Naive B cell (primary cell): ENCODE measurements at regions not wholly inside any gene's neighbourhood (a gene's known extent, or its start where the extent isn't known, plus 50 kb on each side); places are given as distances from the start of the nearest gene placed in this dataset.

Experiments
- ATAC-seq, 2 donors: fragments of 150-1000 bp; cut with Tn5 transposase; 2 replicates each; pipeline ENCODE4 v1.10.0; 2021; ENCODE audit warnings: low read depth in 2 of 2, mild to moderate bottlenecking in 2 of 2, moderate library complexity in 2 of 2
- DNase-seq: peaks from one replicate; pipeline ENCODE4 v3.0.0; 2022
- H3K27ac Mint-ChIP-seq, 6 donors: one replicate each; pipeline ENCODE4 v1.8.0; 2020 to 2022; ENCODE audit warnings: mild to moderate bottlenecking in 6 of 6, mixed read lengths in 6 of 6, moderate library complexity in 5 of 6, inconsistent platforms in 2 of 6
- H3K27me3 Mint-ChIP-seq, 3 donors: one replicate each; pipeline ENCODE4 v1.8.0; 2021 to 2022; ENCODE audit warnings: mixed read lengths in 3 of 3, mild to moderate bottlenecking in 1 of 3
- H3K36me3 Mint-ChIP-seq, 2 donors: one replicate each; pipeline ENCODE4 v1.8.0; 2020 to 2022; ENCODE audit warnings: mixed read lengths in 2 of 2, inconsistent platforms in 1 of 2, mild to moderate bottlenecking in 1 of 2
- H3K4me1 Mint-ChIP-seq, 3 donors: one replicate each; pipeline ENCODE4 v1.8.0; 2020 to 2022; ENCODE audit warnings: mixed read lengths in 3 of 3, inconsistent platforms in 1 of 3, mild to moderate bottlenecking in 1 of 3, moderate library complexity in 1 of 3
- H3K4me3 Mint-ChIP-seq, 8 donors: one replicate each; pipeline ENCODE4 v1.8.0; 2020 to 2022; ENCODE audit warnings: mild to moderate bottlenecking in 8 of 8, mixed read lengths in 8 of 8, moderate library complexity in 8 of 8, inconsistent platforms in 2 of 8
- H3K9me3 Mint-ChIP-seq, 7 donors: one replicate each; pipeline ENCODE4 v1.8.0; 2020 to 2022; ENCODE audit warnings: mixed read lengths in 7 of 7, mild to moderate bottlenecking in 5 of 7, inconsistent platforms in 2 of 7, moderate library complexity in 1 of 7

- DNase-seq (no peak), ATAC-seq (no peak)
- Mint-ChIP-seq H3K27ac (no peak overlapping the region), H3K36me3 (no peaks in the 10 kb centered on the region), H3K4me1 (no peaks in the 10 kb centered on the region), H3K4me3 (no peak overlapping the region), H3K9me3 (peaks cover 0 to 15% (median 4%) of the 10 kb centered on the region in 7 donors), H3K27me3 (no peaks in the 10 kb centered on the region)
These were observed 267.6 kb downstream of the ISL1 start for GRCh38 chr5:51650824-51651223.

- ATAC-seq (no peak), DNase-seq (no peak)
- H3K4me3 Mint-ChIP-seq: no peak overlapping the region
- H3K36me3 Mint-ChIP-seq: no peaks in the 10 kb centered on the region
- no peak overlapping the region for H3K27ac Mint-ChIP-seq
- no peaks in the 10 kb centered on the region for H3K4me1 Mint-ChIP-seq
- no peaks in the 10 kb centered on the region for H3K27me3 Mint-ChIP-seq
- peaks cover 0 to 15% (median 4%) of the 10 kb centered on the region in 7 donors for H3K9me3 Mint-ChIP-seq
These were observed 268.2 kb downstream of the ISL1 start for GRCh38 chr5:51651476-51651875.

- Mint-ChIP-seq H3K27me3 (no peaks in the 10 kb centered on the region), H3K36me3 (no peaks in the 10 kb centered on the region), H3K9me3 (peaks cover 0 to 15% (median 4%) of the 10 kb centered on the region in 7 donors), H3K27ac (no peak overlapping the region), H3K4me3 (no peak overlapping the region), H3K4me1 (no peaks in the 10 kb centered on the region)
- DNase-seq (no peak), ATAC-seq (no peak)
These were observed 268.6 kb downstream of the ISL1 start for GRCh38 chr5:51651889-51652288.

- no peak overlapping the region for H3K4me3 Mint-ChIP-seq
- H3K27ac Mint-ChIP-seq: no peak overlapping the region
- H3K36me3 Mint-ChIP-seq: no peaks in the 10 kb centered on the region
- ATAC-seq (no peak), DNase-seq (no peak)
- peaks cover 0 to 15% (median 3%) of the 10 kb centered on the region in 7 donors for H3K9me3 Mint-ChIP-seq
- H3K4me1 Mint-ChIP-seq: no peaks in the 10 kb centered on the region
- no peaks in the 10 kb centered on the region for H3K27me3 Mint-ChIP-seq
These were observed 269.7 kb downstream of the ISL1 start for GRCh38 chr5:51652980-51653379.

DNA sequence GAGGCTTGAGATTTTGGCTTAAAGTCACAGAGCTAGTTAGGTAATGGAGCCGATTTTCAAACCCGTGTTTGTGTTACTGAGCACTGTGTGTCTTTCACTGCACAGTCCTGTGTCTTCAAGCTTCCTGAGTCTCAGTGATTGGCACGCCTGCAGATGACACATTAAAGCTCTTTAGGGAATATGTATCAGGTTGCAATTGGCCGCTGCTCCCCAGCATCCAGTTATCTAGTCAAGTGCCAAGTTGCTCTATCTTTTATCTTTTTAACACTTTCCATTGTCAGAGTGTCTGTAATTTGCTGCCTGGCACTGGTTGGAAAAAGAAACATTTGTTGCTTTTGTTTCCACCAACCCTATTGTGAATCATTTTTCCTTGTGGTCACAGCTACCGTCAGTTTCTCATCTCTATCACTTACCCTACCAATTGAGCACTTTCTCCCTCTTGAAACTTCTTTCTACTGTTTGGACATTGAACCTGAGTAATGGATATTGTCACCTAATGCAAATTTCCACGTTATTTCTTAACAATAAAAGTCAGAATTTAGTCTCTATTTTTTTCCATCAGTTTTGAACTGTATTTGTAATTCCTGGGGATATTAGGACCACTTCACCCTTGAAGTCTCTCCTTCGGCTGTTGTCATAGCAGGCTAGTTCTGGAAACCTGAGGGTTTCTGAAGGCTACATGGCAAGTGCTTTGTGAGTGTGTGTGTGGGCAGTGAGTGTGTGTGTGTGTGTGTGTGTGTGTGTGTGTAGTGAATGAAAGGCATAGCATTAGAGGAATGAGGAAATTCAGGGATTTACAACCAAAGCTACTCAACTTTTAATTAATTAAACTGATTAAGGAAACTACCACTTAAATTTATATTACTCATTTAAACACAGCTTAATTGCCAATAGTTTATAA lies 274.3 kb downstream of the ISL1 start:
- no peaks in the 10 kb centered on the region for H3K36me3 Mint-ChIP-seq
- H3K27me3 Mint-ChIP-seq: no peaks in the 10 kb centered on the region
- DNase-seq (no peak), ATAC-seq (no peak)
- H3K27ac Mint-ChIP-seq: no peak overlapping the region
- H3K4me1 Mint-ChIP-seq: no peaks in the 10 kb centered on the region
- peaks cover 0 to 12% (median 3%) of the 10 kb centered on the region in 7 donors for H3K9me3 Mint-ChIP-seq
- H3K4me3 Mint-ChIP-seq: no peak overlapping the region

DNA sequence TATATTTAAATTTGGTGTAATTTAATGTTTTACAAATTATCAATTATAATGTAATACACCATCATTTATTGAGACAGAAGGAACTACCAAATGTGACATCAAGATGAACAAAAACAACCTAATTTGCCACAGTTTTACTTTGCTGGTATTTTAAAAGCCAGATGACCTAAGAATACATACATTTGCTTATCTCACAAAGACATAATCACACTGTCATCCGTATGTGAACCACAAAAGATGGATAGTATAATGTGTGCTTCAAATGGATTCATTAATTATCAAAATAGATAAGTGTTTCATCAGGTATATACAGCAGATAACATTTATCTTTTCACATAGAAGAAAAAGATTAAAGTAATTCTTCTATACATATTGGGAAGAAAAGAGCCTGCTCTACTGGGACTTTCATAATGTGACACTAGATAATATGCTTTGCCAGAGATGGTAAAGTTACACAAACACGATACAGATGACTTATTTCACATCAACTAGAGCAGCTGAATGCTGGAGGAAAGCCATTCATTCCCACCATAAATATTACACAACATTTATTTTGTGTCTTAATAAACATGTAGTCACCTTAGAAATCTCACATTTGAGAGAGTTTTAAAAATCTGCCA lies 278.5 kb downstream of the ISL1 start:
- DNase-seq (no peak), ATAC-seq (no peak)
- Mint-ChIP-seq H3K36me3 (no peaks in the 10 kb centered on the region), H3K27me3 (no peaks in the 10 kb centered on the region), H3K4me1 (no peaks in the 10 kb centered on the region), H3K9me3 (peaks cover 0 to 7% (median 0%) of the 10 kb centered on the region in 7 donors), H3K27ac (no peak overlapping the region), H3K4me3 (no peak overlapping the region)

- Mint-ChIP-seq H3K4me1 (no peaks in the 10 kb centered on the region), H3K9me3 (peaks cover 0 to 4% (median under 1%) of the 10 kb centered on the region in 7 donors), H3K4me3 (no peak overlapping the region), H3K27me3 (no peaks in the 10 kb centered on the region), H3K27ac (no peak overlapping the region), H3K36me3 (no peaks in the 10 kb centered on the region)
- ATAC-seq: no peak
- DNase-seq: no peak
These were observed 281.4 kb downstream of the ISL1 start for GRCh38 chr5:51664491-51665250.

GRCh38 chr5:51665251-51665593 lies 282.0 kb downstream of the ISL1 start:
- H3K36me3 Mint-ChIP-seq: no peaks in the 10 kb centered on the region
- H3K4me3 Mint-ChIP-seq: no peak overlapping the region
- no peaks in the 10 kb centered on the region for H3K27me3 Mint-ChIP-seq
- peaks cover 0 to 4% (median 2%) of the 10 kb centered on the region in 7 donors for H3K9me3 Mint-ChIP-seq
- no peak overlapping the region for H3K27ac Mint-ChIP-seq
- H3K4me1 Mint-ChIP-seq: no peaks in the 10 kb centered on the region
- DNase-seq: no peak
- ATAC-seq: no peak

GRCh38 chr5:51669095-51669494 lies 285.8 kb downstream of the ISL1 start:
- DNase-seq (no peak), ATAC-seq (no peak)
- Mint-ChIP-seq H3K27ac (no peak overlapping the region), H3K27me3 (no peaks in the 10 kb centered on the region), H3K36me3 (no peaks in the 10 kb centered on the region), H3K4me3 (no peak overlapping the region), H3K4me1 (no peaks in the 10 kb centered on the region), H3K9me3 (peaks cover 2 to 13% (median 11%) of the 10 kb centered on the region in 7 donors)

DNA sequence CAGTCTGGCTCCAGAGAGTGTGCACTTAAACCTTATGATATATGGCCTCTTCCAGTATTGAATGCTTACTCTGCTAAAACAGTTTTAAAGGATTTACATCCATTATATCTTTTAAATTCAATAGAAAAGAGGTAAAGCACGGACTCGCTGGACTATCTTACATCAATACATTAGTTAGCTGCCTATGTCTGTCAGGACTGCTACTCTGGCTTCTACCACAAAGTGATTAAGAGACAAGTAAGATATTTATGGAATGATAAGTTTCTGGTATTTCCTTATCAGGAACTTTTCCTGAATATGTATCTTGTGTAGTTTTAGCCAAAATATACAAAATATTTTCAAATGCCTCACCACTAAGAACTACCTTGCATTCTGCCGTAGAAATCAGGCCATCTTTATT lies 295.1 kb downstream of the ISL1 start:
- H3K4me3 Mint-ChIP-seq: no peak overlapping the region
- ATAC-seq (no peak), DNase-seq (no peak)
- H3K27ac Mint-ChIP-seq: no peak overlapping the region
- H3K36me3 Mint-ChIP-seq: no peaks in the 10 kb centered on the region
- no peaks in the 10 kb centered on the region for H3K27me3 Mint-ChIP-seq
- peaks cover 0 to 11% (median 0%) of the 10 kb centered on the region in 7 donors for H3K9me3 Mint-ChIP-seq
- H3K4me1 Mint-ChIP-seq: no peaks in the 10 kb centered on the region

DNA sequence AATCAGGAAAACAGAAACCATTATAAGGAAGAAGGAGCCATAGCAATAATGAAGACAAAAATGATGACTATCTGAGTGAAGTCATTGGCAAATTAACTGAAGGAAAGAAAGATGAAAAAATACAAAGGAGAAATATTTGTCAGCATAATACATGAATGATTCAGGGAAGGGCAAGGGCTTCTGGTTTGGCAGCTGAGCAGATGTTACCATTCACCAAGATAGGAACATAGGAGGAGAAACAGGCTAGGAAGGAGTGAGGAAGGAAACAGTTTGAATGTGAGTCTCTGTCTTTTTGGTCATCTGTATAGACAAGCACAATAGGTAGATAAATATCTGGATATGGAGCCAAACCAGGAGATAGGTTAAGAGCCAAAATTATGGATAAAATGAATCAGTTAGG lies 296.0 kb downstream of the ISL1 start:
- H3K27ac Mint-ChIP-seq: peak overlapping the region in 1 of 6 donors; percentile 0
- DNase-seq: no peak
- H3K4me3 Mint-ChIP-seq: no peak overlapping the region
- no peaks in the 10 kb centered on the region for H3K27me3 Mint-ChIP-seq
- H3K9me3 Mint-ChIP-seq: peaks cover 0 to 11% (median 0%) of the 10 kb centered on the region in 7 donors
- no peaks in the 10 kb centered on the region for H3K4me1 Mint-ChIP-seq
- no peak for ATAC-seq
- no peaks in the 10 kb centered on the region for H3K36me3 Mint-ChIP-seq

GRCh38 chr5:51684794-51685355 lies 301.6 kb downstream of the ISL1 start:
- Mint-ChIP-seq H3K27ac (no peak overlapping the region), H3K27me3 (no peaks in the 10 kb centered on the region), H3K36me3 (no peaks in the 10 kb centered on the region), H3K4me3 (no peak overlapping the region), H3K4me1 (no peaks in the 10 kb centered on the region), H3K9me3 (peaks cover 0 to 8% (median 3%) of the 10 kb centered on the region in 7 donors)
- DNase-seq (no peak), ATAC-seq (no peak)

GRCh38 chr5:51685419-51685818 lies 302.2 kb downstream of the ISL1 start:
- Mint-ChIP-seq H3K9me3 (peaks cover 0 to 8% (median 3%) of the 10 kb centered on the region in 7 donors), H3K27ac (no peak overlapping the region), H3K4me1 (no peaks in the 10 kb centered on the region), H3K36me3 (no peaks in the 10 kb centered on the region), H3K4me3 (no peak overlapping the region), H3K27me3 (no peaks in the 10 kb centered on the region)
- DNase-seq (no peak), ATAC-seq (no peak)
